GM23338 (cell line): ENCODE measurements at regions not wholly inside any gene's neighbourhood (a gene's known extent, or its start where the extent isn't known, plus 50 kb on each side); places are given as distances from the start of the nearest gene placed in this dataset.

Experiments used
- ATAC-seq: fragments of 200-7000 bp; cut with Tn5 transposase; 3 replicates; pipeline ENCODE4 v1.9.1; 2020
- DNase-seq: peaks from one replicate; pipeline ENCODE4 v3.0.0-alpha.2; 2015; ENCODE audit warnings: low spot score
- H2AFZ ChIP-seq: fragments of 200-600 bp; sonication (generic); 2 replicates; pipeline ENCODE4 v1.8.0; 2016; ENCODE audit warnings: antibody characterized with exemption, mild to moderate bottlenecking, moderate library complexity
- H3F3A ChIP-seq: fragments of 200-600 bp; sonication (generic); replicated peaks from 2 replicates; pipeline ENCODE4 v1.8.0; 2017; ENCODE audit warnings: antibody characterized with exemption, mixed run types, low read depth
- H3K27ac ChIP-seq: fragments of 200-600 bp; sonication (generic); 2 replicates; pipeline ENCODE4 v1.6.1; 2016; ENCODE audit warnings: low read depth
- H3K27me3 ChIP-seq: fragments of 200-600 bp; sonication (generic); 2 replicates; pipeline ENCODE4 v1.8.0; 2016; ENCODE audit warnings: mild to moderate bottlenecking, mixed run types, moderate library complexity; ENCODE audit not compliant: insufficient read depth
- H3K36me3 ChIP-seq: fragments of 200-600 bp; sonication (generic); 2 replicates; pipeline ENCODE4 v1.8.0; 2016; ENCODE audit warnings: mild to moderate bottlenecking; ENCODE audit not compliant: insufficient read depth
- H3K4me1 ChIP-seq: fragments of 200-600 bp; sonication (generic); 2 replicates; pipeline ENCODE4 v1.8.0; 2016; ENCODE audit warnings: mild to moderate bottlenecking, moderate library complexity; ENCODE audit not compliant: insufficient read depth
- H3K4me2 ChIP-seq: fragments of 200-600 bp; sonication (generic); 2 replicates; pipeline ENCODE4 v1.7.1; 2017; ENCODE audit warnings: mixed run types
- H3K4me3 ChIP-seq: fragments of 200-600 bp; sonication (generic); 2 replicates; pipeline ENCODE4 v1.6.1; 2016; ENCODE audit warnings: mixed run types
- H3K79me2 ChIP-seq: fragments of 200-600 bp; sonication (generic); replicated peaks from 2 replicates; pipeline ENCODE4 v1.8.0; 2017; ENCODE audit warnings: mild to moderate bottlenecking; ENCODE audit not compliant: insufficient read depth
- H3K9me2 ChIP-seq: fragments of 200-600 bp; sonication (generic); 2 replicates; pipeline ENCODE4 v1.8.0; 2017; ENCODE audit not compliant: insufficient read depth
- H4K20me1 ChIP-seq: fragments of 200-600 bp; sonication (generic); replicated peaks from 2 replicates; pipeline ENCODE4 v1.8.0; 2017; ENCODE audit warnings: mild to moderate bottlenecking; ENCODE audit not compliant: insufficient read depth
- H3K27ac Mint-ChIP-seq: 2 replicates; pipeline ENCODE4 v1.8.0; 2020; ENCODE audit warnings: inconsistent platforms, mild to moderate bottlenecking, moderate library complexity, mixed read lengths
- H3K27me3 Mint-ChIP-seq: 3 replicates; pipeline ENCODE4 v1.8.0; 2022; ENCODE audit warnings: low read depth, mild to moderate bottlenecking, moderate library complexity, mixed read lengths, inconsistent platforms; ENCODE audit not compliant: insufficient read depth, poor library complexity
- H3K36me3 Mint-ChIP-seq: 3 replicates; pipeline ENCODE4 v1.8.0; 2021; ENCODE audit warnings: low read depth, mild to moderate bottlenecking, inconsistent platforms, moderate library complexity, mixed read lengths
- H3K4me1 Mint-ChIP-seq: 3 replicates; pipeline ENCODE4 v1.8.0; 2020; ENCODE audit warnings: mild to moderate bottlenecking, inconsistent platforms, mixed read lengths
- H3K4me3 Mint-ChIP-seq: 3 replicates; pipeline ENCODE4 v1.8.0; 2021; ENCODE audit warnings: moderate library complexity, mild to moderate bottlenecking, inconsistent platforms, mixed read lengths
- H3K9me3 Mint-ChIP-seq: 3 replicates; pipeline ENCODE4 v1.8.0; 2020; ENCODE audit warnings: moderate library complexity, mild to moderate bottlenecking, inconsistent platforms, mixed read lengths
- CREB1 ChIP-seq: fragments of 250-450 bp; sonication (Bioruptor Pico); IDR thresholded peaks from 2 replicates; pipeline ENCODE4 v1.5.0; 2020; ENCODE audit warnings: low read depth, mild to moderate bottlenecking, moderate library complexity
- CTCF ChIP-seq, 2 experiments: fragments of 200-600 bp in 1 of 2; sonication (generic) in 1 of 2; conservative IDR thresholded peaks; 2 replicates each; pipeline versions ENCODE4 v1.5.1 to v1.6.1; 2016 to 2017; ENCODE audit warnings: antibody characterized with exemption in 2 of 2, low read depth in 2 of 2, mild to moderate bottlenecking in 2 of 2, moderate library complexity in 1 of 2
- EZH2 ChIP-seq: fragments of 200-600 bp; sonication (generic); IDR thresholded peaks from one replicate; pipeline ENCODE4 v1.8.0; 2017; ENCODE audit warnings: antibody characterized with exemption, mild to moderate bottlenecking, low read depth; ENCODE audit not compliant: unreplicated experiment
- EZH2phosphoT487 ChIP-seq: fragments of 200-600 bp; sonication (generic); IDR thresholded peaks from one replicate; pipeline ENCODE4 v1.8.1; 2018; ENCODE audit warnings: antibody characterized with exemption; ENCODE audit not compliant: unreplicated experiment
- JUNB ChIP-seq: IDR thresholded peaks from one replicate; pipeline ENCODE4 v1.6.1; 2016; ENCODE audit warnings: antibody characterized with exemption; ENCODE audit not compliant: unreplicated experiment
- NANOG ChIP-seq: IDR thresholded peaks from 2 replicates; pipeline ENCODE4 v1.6.1; 2016; ENCODE audit warnings: antibody characterized with exemption, borderline replicate concordance
- POLR2AphosphoS5 ChIP-seq: IDR thresholded peaks from 2 replicates; pipeline ENCODE4 v1.6.1; 2016; ENCODE audit warnings: antibody characterized with exemption, low read depth
- REST ChIP-seq: IDR thresholded peaks from one replicate; pipeline ENCODE4 v1.6.1; 2018; ENCODE audit warnings: antibody characterized with exemption; ENCODE audit not compliant: unreplicated experiment
- STAT1 ChIP-seq: IDR thresholded peaks from one replicate; pipeline ENCODE4 v1.6.1; 2016; ENCODE audit warnings: antibody characterized with exemption; ENCODE audit not compliant: unreplicated experiment
- ZNF114 ChIP-seq: fragments of 250-450 bp; sonication (Bioruptor Pico); IDR thresholded peaks from 2 replicates; pipeline ENCODE4 v1.5.0; 2020; ENCODE audit warnings: mild to moderate bottlenecking, moderate library complexity
- ZNF331 ChIP-seq: fragments of 250-450 bp; sonication (Bioruptor Pico); IDR thresholded peaks from 2 replicates; pipeline ENCODE4 v1.5.0; 2020; ENCODE audit warnings: low read depth, mild to moderate bottlenecking, moderate library complexity
- TF ChIP-seq, protein P1 (sequence below): IDR thresholded peaks from 2 replicates; pipeline ENCODE4 v1.6.1; 2016; ENCODE audit warnings: antibody characterized with exemption
- TF ChIP-seq, protein P2 (sequence below): fragments of 250-450 bp; sonication (Bioruptor Pico); IDR thresholded peaks from 2 replicates; pipeline ENCODE4 v1.5.0; 2020; ENCODE audit warnings: mild to moderate bottlenecking, moderate library complexity

DNA sequence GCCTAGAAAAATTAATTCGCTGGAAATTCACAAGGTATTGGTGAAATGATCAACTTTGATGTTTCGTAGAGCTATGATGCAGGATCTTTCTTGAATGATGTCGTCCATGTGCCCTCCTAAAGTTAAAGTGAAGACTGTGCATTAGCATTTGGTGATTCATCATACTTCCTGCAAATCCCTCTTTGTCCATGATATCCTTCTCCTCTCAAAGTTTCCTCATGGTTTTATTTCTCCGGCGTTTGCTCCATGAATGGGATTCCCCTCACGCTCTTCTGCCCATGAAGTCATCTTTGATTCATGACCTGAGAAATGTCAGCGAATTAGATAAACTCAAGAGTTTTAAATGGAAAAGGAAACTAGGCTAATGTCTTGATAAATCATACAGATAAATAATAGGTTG, 372.7 kb downstream of the PSAT1 start:
- Histone ChIP-seq H2AFZ (no peak overlapping the region), H3K9me2 (no peaks in the 10 kb centered on the region), H3K27ac (no peak overlapping the region), H3F3A (no peaks in the 10 kb centered on the region), H3K4me3 (no peak overlapping the region), H3K36me3 (no peaks in the 10 kb centered on the region), H3K4me2 (no peak overlapping the region), H3K27me3 (no peaks in the 10 kb centered on the region), H4K20me1 (no peaks in the 10 kb centered on the region), H3K79me2 (no peaks in the 10 kb centered on the region), H3K4me1 (no peaks in the 10 kb centered on the region)
- ATAC-seq (no peak), DNase-seq (no peak)
- TF ChIP-seq JUNB (no peak), CREB1 (CRISPR knock-in tag) (no peak), ZNF114 (CRISPR knock-in tag) (no peak), EZH2 (no peak), ZNF331 (CRISPR knock-in tag) (no peak), NANOG (no peak), CTCF (conservative IDR thresholded peaks at IDR 0.05; ENCODE audit: low read depth in 2 of 2) (no peak), REST (no peak), POLR2AphosphoS5 (no peak), STAT1 (no peak), EZH2phosphoT487 (no peak)
- TF ChIP-seq, protein P1, sequence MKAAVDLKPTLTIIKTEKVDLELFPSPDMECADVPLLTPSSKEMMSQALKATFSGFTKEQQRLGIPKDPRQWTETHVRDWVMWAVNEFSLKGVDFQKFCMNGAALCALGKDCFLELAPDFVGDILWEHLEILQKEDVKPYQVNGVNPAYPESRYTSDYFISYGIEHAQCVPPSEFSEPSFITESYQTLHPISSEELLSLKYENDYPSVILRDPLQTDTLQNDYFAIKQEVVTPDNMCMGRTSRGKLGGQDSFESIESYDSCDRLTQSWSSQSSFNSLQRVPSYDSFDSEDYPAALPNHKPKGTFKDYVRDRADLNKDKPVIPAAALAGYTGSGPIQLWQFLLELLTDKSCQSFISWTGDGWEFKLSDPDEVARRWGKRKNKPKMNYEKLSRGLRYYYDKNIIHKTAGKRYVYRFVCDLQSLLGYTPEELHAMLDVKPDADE = no peak
- TF ChIP-seq, protein P2, sequence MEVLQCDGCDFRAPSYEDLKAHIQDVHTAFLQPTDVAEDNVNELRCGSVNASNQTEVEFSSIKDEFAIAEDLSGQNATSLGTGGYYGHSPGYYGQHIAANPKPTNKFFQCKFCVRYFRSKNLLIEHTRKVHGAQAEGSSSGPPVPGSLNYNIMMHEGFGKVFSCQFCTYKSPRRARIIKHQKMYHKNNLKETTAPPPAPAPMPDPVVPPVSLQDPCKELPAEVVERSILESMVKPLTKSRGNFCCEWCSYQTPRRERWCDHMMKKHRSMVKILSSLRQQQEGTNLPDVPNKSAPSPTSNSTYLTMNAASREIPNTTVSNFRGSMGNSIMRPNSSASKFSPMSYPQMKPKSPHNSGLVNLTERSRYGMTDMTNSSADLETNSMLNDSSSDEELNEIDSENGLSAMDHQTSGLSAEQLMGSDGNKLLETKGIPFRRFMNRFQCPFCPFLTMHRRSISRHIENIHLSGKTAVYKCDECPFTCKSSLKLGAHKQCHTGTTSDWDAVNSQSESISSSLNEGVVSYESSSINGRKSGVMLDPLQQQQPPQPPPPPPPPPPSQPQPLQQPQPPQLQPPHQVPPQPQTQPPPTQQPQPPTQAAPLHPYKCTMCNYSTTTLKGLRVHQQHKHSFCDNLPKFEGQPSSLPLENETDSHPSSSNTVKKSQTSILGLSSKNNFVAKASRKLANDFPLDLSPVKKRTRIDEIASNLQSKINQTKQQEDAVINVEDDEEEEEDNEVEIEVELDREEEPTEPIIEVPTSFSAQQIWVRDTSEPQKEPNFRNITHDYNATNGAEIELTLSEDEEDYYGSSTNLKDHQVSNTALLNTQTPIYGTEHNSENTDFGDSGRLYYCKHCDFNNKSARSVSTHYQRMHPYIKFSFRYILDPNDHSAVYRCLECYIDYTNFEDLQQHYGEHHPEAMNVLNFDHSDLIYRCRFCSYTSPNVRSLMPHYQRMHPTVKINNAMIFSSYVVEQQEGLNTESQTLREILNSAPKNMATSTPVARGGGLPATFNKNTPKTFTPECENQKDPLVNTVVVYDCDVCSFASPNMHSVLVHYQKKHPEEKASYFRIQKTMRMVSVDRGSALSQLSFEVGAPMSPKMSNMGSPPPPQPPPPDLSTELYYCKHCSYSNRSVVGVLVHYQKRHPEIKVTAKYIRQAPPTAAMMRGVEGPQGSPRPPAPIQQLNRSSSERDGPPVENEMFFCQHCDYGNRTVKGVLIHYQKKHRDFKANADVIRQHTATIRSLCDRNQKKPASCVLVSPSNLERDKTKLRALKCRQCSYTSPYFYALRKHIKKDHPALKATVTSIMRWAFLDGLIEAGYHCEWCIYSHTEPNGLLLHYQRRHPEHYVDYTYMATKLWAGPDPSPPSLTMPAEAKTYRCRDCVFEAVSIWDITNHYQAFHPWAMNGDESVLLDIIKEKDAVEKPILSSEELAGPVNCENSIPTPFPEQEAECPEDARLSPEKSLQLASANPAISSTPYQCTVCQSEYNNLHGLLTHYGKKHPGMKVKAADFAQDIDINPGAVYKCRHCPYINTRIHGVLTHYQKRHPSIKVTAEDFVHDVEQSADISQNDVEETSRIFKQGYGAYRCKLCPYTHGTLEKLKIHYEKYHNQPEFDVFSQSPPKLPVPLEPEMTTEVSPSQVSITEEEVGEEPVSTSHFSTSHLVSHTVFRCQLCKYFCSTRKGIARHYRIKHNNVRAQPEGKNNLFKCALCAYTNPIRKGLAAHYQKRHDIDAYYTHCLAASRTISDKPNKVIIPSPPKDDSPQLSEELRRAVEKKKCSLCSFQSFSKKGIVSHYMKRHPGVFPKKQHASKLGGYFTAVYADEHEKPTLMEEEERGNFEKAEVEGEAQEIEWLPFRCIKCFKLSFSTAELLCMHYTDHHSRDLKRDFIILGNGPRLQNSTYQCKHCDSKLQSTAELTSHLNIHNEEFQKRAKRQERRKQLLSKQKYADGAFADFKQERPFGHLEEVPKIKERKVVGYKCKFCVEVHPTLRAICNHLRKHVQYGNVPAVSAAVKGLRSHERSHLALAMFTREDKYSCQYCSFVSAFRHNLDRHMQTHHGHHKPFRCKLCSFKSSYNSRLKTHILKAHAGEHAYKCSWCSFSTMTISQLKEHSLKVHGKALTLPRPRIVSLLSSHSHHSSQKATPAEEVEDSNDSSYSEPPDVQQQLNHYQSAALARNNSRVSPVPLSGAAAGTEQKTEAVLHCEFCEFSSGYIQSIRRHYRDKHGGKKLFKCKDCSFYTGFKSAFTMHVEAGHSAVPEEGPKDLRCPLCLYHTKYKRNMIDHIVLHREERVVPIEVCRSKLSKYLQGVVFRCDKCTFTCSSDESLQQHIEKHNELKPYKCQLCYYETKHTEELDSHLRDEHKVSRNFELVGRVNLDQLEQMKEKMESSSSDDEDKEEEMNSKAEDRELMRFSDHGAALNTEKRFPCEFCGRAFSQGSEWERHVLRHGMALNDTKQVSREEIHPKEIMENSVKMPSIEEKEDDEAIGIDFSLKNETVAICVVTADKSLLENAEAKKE (CRISPR knock-in tag) = no peak
- H3K27me3 Mint-ChIP-seq = no peaks in the 10 kb centered on the region
- no peaks in the 10 kb centered on the region for H3K9me3 Mint-ChIP-seq
- no peak overlapping the region for H3K27ac Mint-ChIP-seq
- no peak overlapping the region for H3K4me3 Mint-ChIP-seq
- H3K36me3 Mint-ChIP-seq = no peaks in the 10 kb centered on the region
- peaks cover 10% of the 10 kb centered on the region; the same call in 2 of the 3 replicates for H3K4me1 Mint-ChIP-seq
